Stimulated activated CD4-positive, alpha-beta T cell treated with anti-CD3 and anti-CD28 coated beads, Interleukin-4, amount 100 ng/mL, for 1 hour (primary cell): ENCODE measurements at regions not wholly inside any gene's neighbourhood (a gene's known extent, or its start where the extent isn't known, plus 50 kb on each side); places are given as distances from the start of the nearest gene placed in this dataset.
"Not testable (repeated sequence)": the region's sequence is repeated elsewhere in the genome, so short reads cannot be mapped to it uniquely, and the experiment has no call there.

Experiments used
- DNase-seq: peaks from one replicate; pipeline ENCODE4 v3.0.0-alpha.2; 2020

- DNase-seq = no peak
Measured at GRCh38 chr5:118603278-118603677, 385.1 kb downstream of the DTWD2 start.

- DNase-seq = no peak
Measured at GRCh38 chr5:118598311-118598710, 390.0 kb downstream of the DTWD2 start.

GRCh38 chr5:118597543-118597942, 390.8 kb downstream of the DTWD2 start:
- DNase-seq = no peak

- no peak for DNase-seq
Measured at GRCh38 chr5:118596255-118596654, 392.1 kb downstream of the DTWD2 start.

GRCh38 chr5:118593003-118593328, 395.4 kb downstream of the DTWD2 start:
- DNase-seq = no peak

GRCh38 chr5:118592229-118593002, 395.9 kb downstream of the DTWD2 start:
- no peak for DNase-seq

- DNase-seq = no peak
Measured at GRCh38 chr5:118590806-118591205, 397.5 kb downstream of the DTWD2 start.

GRCh38 chr5:118580949-118581348, 407.4 kb downstream of the DTWD2 start:
- DNase-seq = no peak

GRCh38 chr5:118578093-118578492, 410.3 kb downstream of the DTWD2 start:
- DNase-seq = no peak

- DNase-seq = no peak
Measured at GRCh38 chr5:118577621-118578020, 410.7 kb downstream of the DTWD2 start.

GRCh38 chr5:118570276-118570675, 418.1 kb downstream of the DTWD2 start:
- not testable (repeated sequence) for DNase-seq

GRCh38 chr5:118569596-118569995, 418.8 kb downstream of the DTWD2 start:
- not testable (repeated sequence) for DNase-seq

- DNase-seq = no peak
Measured at GRCh38 chr5:118565335-118565971, 422.9 kb downstream of the DTWD2 start.

- no peak for DNase-seq
Measured at GRCh38 chr5:118561971-118562370, 426.4 kb downstream of the DTWD2 start.

GRCh38 chr5:118561235-118561634, 427.1 kb downstream of the DTWD2 start:
- no peak for DNase-seq

GRCh38 chr5:118558871-118559270, 429.5 kb downstream of the DTWD2 start:
- no peak for DNase-seq

- DNase-seq = no peak
Measured at GRCh38 chr5:118557251-118557661, 431.1 kb downstream of the DTWD2 start.

- DNase-seq = no peak
Measured at GRCh38 chr5:118556792-118557191, 431.6 kb downstream of the DTWD2 start.

- DNase-seq = no peak
Measured at GRCh38 chr5:118555727-118556126, 432.6 kb downstream of the DTWD2 start.

GRCh38 chr5:118554981-118555380, 433.4 kb downstream of the DTWD2 start:
- no peak for DNase-seq

- DNase-seq = no peak
Measured at GRCh38 chr5:118554241-118554640, 434.1 kb downstream of the DTWD2 start.

- no peak for DNase-seq
Measured at GRCh38 chr5:118553662-118554061, 434.7 kb downstream of the DTWD2 start.

GRCh38 chr5:118552731-118553360, 435.5 kb downstream of the DTWD2 start:
- DNase-seq = no peak

- no peak for DNase-seq
Measured at GRCh38 chr5:118552146-118552545, 436.2 kb downstream of the DTWD2 start.
